Spinal cord (tissue), 9 donors: ENCODE measurements at regions not wholly inside any gene's neighbourhood (a gene's known extent, or its start where the extent isn't known, plus 50 kb on each side); places are given as distances from the start of the nearest gene placed in this dataset.
A peak's percentile ranks its signal among the peaks of the same experiment; 100 is the strongest.

ENCODE experiments used
- DNase-seq, 6 donors: peaks; one replicate each; pipeline versions ENCODE4 v3.0.0 to v3.0.0-alpha.2; 2013 to 2015; ENCODE audit warnings: low spot score in 6 of 6, low read depth in 4 of 6
- H3K27ac ChIP-seq: one replicate; pipeline ENCODE4 v1.5.1; 2013; ENCODE audit warnings: low read depth, low read length, control low read depth
- H3K27me3 ChIP-seq: one replicate; pipeline ENCODE4 v1.6.1; 2013; ENCODE audit warnings: low read length; ENCODE audit not compliant: control insufficient read depth, insufficient read depth
- H3K36me3 ChIP-seq: one replicate; pipeline ENCODE4 v1.6.1; 2013; ENCODE audit warnings: low read length; ENCODE audit not compliant: control insufficient read depth, insufficient read depth
- H3K4me1 ChIP-seq: one replicate; pipeline ENCODE4 v1.6.1; 2013; ENCODE audit warnings: low read length; ENCODE audit not compliant: control insufficient read depth, insufficient read depth
- H3K4me3 ChIP-seq: one replicate; pipeline ENCODE4 v1.5.1; 2013; ENCODE audit warnings: low read depth, low read length, control low read depth
- H3K9me3 ChIP-seq: one replicate; pipeline ENCODE4 v1.6.1; 2013; ENCODE audit warnings: low read length; ENCODE audit not compliant: control insufficient read depth, insufficient read depth
- whole genome bisulfite sequencing: methylation state at CpG from one replicate; pipeline ENCODE4 v1.1.5; 2013; ENCODE audit warnings: missing lambda C conversion rate; ENCODE audit not compliant: insufficient coverage; 5-methylcytosine and 5-hydroxymethylcytosine counted together
- donor health status: healthy.

- H3K36me3 ChIP-seq, result no peaks in the 10 kb centered on the region
- no peak for DNase-seq
- H3K27me3 ChIP-seq, result no peaks in the 10 kb centered on the region
- no peak overlapping the region for H3K27ac ChIP-seq
- H3K4me3 ChIP-seq, result no peak overlapping the region
- H3K9me3 ChIP-seq, result no peaks in the 10 kb centered on the region
- no CpG with 5 or more reads among the region's 3 CpGs for WGBS
- H3K4me1 ChIP-seq, result no peaks in the 10 kb centered on the region
Observed at GRCh38 chr2:78070693-78071092, 548.5 kb upstream of the LRRTM4 start.

GRCh38 chr2:78077633-78078032, 555.5 kb upstream of the LRRTM4 start:
- DNase-seq, result peak in 2 of 6 donors; percentile 6 to 88
- Histone ChIP-seq H3K4me3 (no peak overlapping the region), H3K9me3 (no peaks in the 10 kb centered on the region), H3K4me1 (no peaks in the 10 kb centered on the region), H3K27ac (no peak overlapping the region), H3K27me3 (no peaks in the 10 kb centered on the region), H3K36me3 (no peaks in the 10 kb centered on the region)
- WGBS, result 51% methylated on average over 3 of the region's 4 CpGs

GRCh38 chr2:78082555-78082954, 560.4 kb upstream of the LRRTM4 start:
- H3K9me3 ChIP-seq, result no peaks in the 10 kb centered on the region
- H3K36me3 ChIP-seq, result no peaks in the 10 kb centered on the region
- no peaks in the 10 kb centered on the region for H3K27me3 ChIP-seq
- no peak overlapping the region for H3K4me3 ChIP-seq
- H3K27ac ChIP-seq, result no peak overlapping the region
- H3K4me1 ChIP-seq, result no peaks in the 10 kb centered on the region
- WGBS, result no CpG with 5 or more reads among the region's 2 CpGs
- no peak for DNase-seq

- no peak overlapping the region for H3K27ac ChIP-seq
- no peaks in the 10 kb centered on the region for H3K9me3 ChIP-seq
- H3K27me3 ChIP-seq, result no peaks in the 10 kb centered on the region
- no peak overlapping the region for H3K4me3 ChIP-seq
- no peaks in the 10 kb centered on the region for H3K4me1 ChIP-seq
- no peak for DNase-seq
- H3K36me3 ChIP-seq, result no peaks in the 10 kb centered on the region
Observed at GRCh38 chr2:78093436-78093835, 571.3 kb upstream of the LRRTM4 start.

- Histone ChIP-seq H3K27me3 (no peaks in the 10 kb centered on the region), H3K36me3 (no peaks in the 10 kb centered on the region), H3K9me3 (no peaks in the 10 kb centered on the region), H3K27ac (no peak overlapping the region), H3K4me1 (no peaks in the 10 kb centered on the region), H3K4me3 (no peak overlapping the region)
- 82% methylated on average over 3 of the region's 3 CpGs for WGBS
- no peak for DNase-seq
Observed at GRCh38 chr2:78109272-78109671, 587.1 kb upstream of the LRRTM4 start.

GRCh38 chr2:78115291-78115690, 593.1 kb upstream of the LRRTM4 start:
- Histone ChIP-seq H3K4me1 (no peaks in the 10 kb centered on the region), H3K9me3 (no peaks in the 10 kb centered on the region), H3K27me3 (no peaks in the 10 kb centered on the region), H3K27ac (no peak overlapping the region), H3K4me3 (no peak overlapping the region), H3K36me3 (no peaks in the 10 kb centered on the region)
- WGBS, result 100% methylated on average over 1 of the region's 3 CpGs
- DNase-seq, result no peak

GRCh38 chr2:78118037-78118436, 595.9 kb upstream of the LRRTM4 start:
- Histone ChIP-seq H3K27ac (no peak overlapping the region), H3K27me3 (no peaks in the 10 kb centered on the region), H3K4me1 (no peaks in the 10 kb centered on the region), H3K4me3 (no peak overlapping the region), H3K36me3 (no peaks in the 10 kb centered on the region), H3K9me3 (peaks cover 2% of the 10 kb centered on the region)
- WGBS, result 100% methylated on average over 1 of the region's 5 CpGs
- no peak for DNase-seq

GRCh38 chr2:78120275-78120674, 598.1 kb upstream of the LRRTM4 start:
- DNase-seq, result peak in 1 of 6 donors; percentile 33
- Histone ChIP-seq H3K4me3 (no peak overlapping the region), H3K4me1 (no peaks in the 10 kb centered on the region), H3K27me3 (no peaks in the 10 kb centered on the region), H3K9me3 (peaks cover 5% of the 10 kb centered on the region), H3K36me3 (no peaks in the 10 kb centered on the region), H3K27ac (no peak overlapping the region)
- no CpG with 5 or more reads among the region's 2 CpGs for WGBS

GRCh38 chr2:78125042-78125441, 602.9 kb upstream of the LRRTM4 start:
- H3K27ac ChIP-seq, result no peak overlapping the region
- no peaks in the 10 kb centered on the region for H3K27me3 ChIP-seq
- H3K4me3 ChIP-seq, result no peak overlapping the region
- peaks cover 5% of the 10 kb centered on the region for H3K9me3 ChIP-seq
- H3K4me1 ChIP-seq, result no peaks in the 10 kb centered on the region
- 100% methylated on average over 1 of the region's 3 CpGs for WGBS
- no peak for DNase-seq
- H3K36me3 ChIP-seq, result no peaks in the 10 kb centered on the region

- no peaks in the 10 kb centered on the region for H3K27me3 ChIP-seq
- H3K4me3 ChIP-seq, result no peak overlapping the region
- no peaks in the 10 kb centered on the region for H3K4me1 ChIP-seq
- no peaks in the 10 kb centered on the region for H3K36me3 ChIP-seq
- no peak overlapping the region for H3K27ac ChIP-seq
- H3K9me3 ChIP-seq, result peaks cover 5% of the 10 kb centered on the region
- 33% methylated on average over 1 of the region's 4 CpGs for WGBS
- DNase-seq, result peak in 2 of 6 donors; percentile 7 to 20
Observed at GRCh38 chr2:78127424-78127823, 605.2 kb upstream of the LRRTM4 start.
